ENCODE measurements at regions not wholly inside any gene's neighbourhood (a gene's known extent, or its start where the extent isn't known, plus 50 kb on each side); places are given as distances from the start of the nearest gene placed in this dataset.

DNA sequence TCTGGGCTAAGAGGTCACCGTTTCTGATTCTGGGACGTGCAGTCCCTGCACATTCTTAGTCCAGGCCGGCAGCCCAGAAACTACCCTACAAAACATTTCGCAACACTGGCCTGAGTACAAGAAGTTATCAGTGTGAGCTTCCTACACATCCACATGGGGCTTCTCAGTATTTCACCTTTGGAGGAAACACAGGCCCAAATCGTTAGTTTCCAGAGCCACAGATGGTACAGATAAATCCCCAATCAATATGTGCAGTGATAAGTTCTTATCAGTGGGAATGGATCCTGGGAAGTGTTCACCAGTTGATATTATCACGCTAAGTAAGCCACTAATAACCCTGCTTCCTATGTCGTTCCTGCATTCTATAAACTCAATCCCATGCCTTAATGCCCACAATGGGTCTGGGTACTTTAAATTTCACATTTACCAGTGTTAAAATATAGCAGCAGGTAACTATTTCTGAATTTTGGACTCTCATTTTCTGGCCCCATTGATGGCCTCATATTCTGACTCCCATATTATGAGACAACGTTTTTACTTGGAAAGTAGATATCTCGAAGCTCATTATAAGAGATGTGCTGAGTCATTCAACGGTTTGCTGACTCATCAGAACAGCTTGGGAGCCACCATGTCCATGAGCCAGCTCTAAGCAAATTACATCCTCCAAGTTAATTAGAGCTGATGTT, 370.2 kb upstream of the MAF start:
- Histone ChIP-seq H4K20me1 (replicated peaks; ENCODE audit: control insufficient read depth, extremely low read depth, insufficient read depth, low read length) (no peaks in the 10 kb centered on the region), H3K4me3 (replicated peaks in 1 of 3; ENCODE audit: insufficient read depth in 1 of 3, low read depth in 1 of 3, low read length in 3 of 3) (no peak overlapping the region), H3K9me3 (replicated peaks; ENCODE audit: control insufficient read depth, insufficient read depth, low read length) (no peaks in the 10 kb centered on the region), H3K4me1 (ENCODE audit: control insufficient read depth, extremely low read depth, insufficient read depth, low read length) (no peaks in the 10 kb centered on the region), H3K9me1 (replicated peaks; ENCODE audit: control insufficient read depth, extremely low read depth, insufficient read depth, low read length) (no peaks in the 10 kb centered on the region), H3K79me2 (ENCODE audit: control insufficient read depth, insufficient read depth, low read length) (no peaks in the 10 kb centered on the region), H3K9ac (replicated peaks; ENCODE audit: extremely low read depth, insufficient read depth, low read length) (no peak overlapping the region), H3K4me2 (ENCODE audit: insufficient read depth, low read length) (no peak overlapping the region), H2AFZ (ENCODE audit: low read depth, low read length) (no peak overlapping the region), H3K27ac (ENCODE audit: insufficient read depth, low read depth, low read length) (no peak overlapping the region), H3K36me3 (ENCODE audit: control insufficient read depth in 2 of 2, extremely low read depth in 1 of 2, insufficient read depth in 2 of 2, low read length in 2 of 2) (no peaks in the 10 kb centered on the region), H3K27me3 (ENCODE audit: control insufficient read depth in 2 of 2, insufficient read depth in 2 of 2, low read length in 2 of 2) (no peaks in the 10 kb centered on the region)
- no TSS peak for BruUV-seq (replicated peaks)
- no peak for FAIRE-seq
- POLR2A ChIA-PET: no interaction called here
- dilution Hi-C loops (cut with MboI; ENCODE audit: extremely low pct_ligation_motif_present, low sequenced_read_pairs): no loop called here
- CTCF ChIA-PET: interaction anchor here (1.4 kb wide), 1 partner anchor 368 kb away, joined by 3 read pairs; no protein-coding TSS in a partner anchor
- no peak for DNase-seq (ENCODE audit: low read depth, low spot score)
- no peak for TF ChIP-seq MYC (IDR thresholded peaks at IDR 0.05; ENCODE audit: low read depth, low read length)
- intact Hi-C loops (cut with micrococcal nuclease): no loop called here

DNA sequence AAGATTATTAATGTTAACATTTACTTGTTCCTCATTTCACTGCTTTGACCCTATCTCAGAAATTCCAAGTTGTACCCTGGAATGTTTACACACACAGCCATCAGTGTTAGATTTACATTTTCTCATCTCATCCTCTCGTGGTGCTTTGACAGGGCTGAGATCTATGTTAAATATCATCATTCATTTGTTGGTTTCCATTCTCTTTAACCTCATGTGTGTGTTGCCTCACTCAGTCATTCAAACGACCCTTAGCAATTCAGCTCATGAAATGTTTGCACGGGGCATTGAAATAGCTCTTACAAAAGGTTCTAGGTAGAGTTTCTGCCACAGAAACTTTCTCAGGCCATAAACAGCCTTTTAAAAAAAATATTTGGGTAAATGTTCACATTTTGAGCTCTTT, 369.6 kb upstream of the MAF start:
- H4K20me1 ChIP-seq (replicated peaks; ENCODE audit: control insufficient read depth, extremely low read depth, insufficient read depth, low read length): no peaks in the 10 kb centered on the region
- POLR2A ChIA-PET: no interaction called here
- BruUV-seq (replicated peaks): no TSS peak
- CTCF ChIA-PET: interaction anchor here (1.4 kb wide), 1 partner anchor 368 kb away, joined by 3 read pairs; no protein-coding TSS in a partner anchor
- DNase-seq (ENCODE audit: low read depth, low spot score): no peak
- H3K79me2 ChIP-seq (ENCODE audit: control insufficient read depth, insufficient read depth, low read length): no peaks in the 10 kb centered on the region
- no peak for FAIRE-seq
- no peaks in the 10 kb centered on the region for H3K36me3 ChIP-seq (ENCODE audit: control insufficient read depth in 2 of 2, extremely low read depth in 1 of 2, insufficient read depth in 2 of 2, low read length in 2 of 2)
- no peak overlapping the region for H3K4me3 ChIP-seq (replicated peaks in 1 of 3; ENCODE audit: insufficient read depth in 1 of 3, low read depth in 1 of 3, low read length in 3 of 3)
- TF ChIP-seq, protein P1, sequence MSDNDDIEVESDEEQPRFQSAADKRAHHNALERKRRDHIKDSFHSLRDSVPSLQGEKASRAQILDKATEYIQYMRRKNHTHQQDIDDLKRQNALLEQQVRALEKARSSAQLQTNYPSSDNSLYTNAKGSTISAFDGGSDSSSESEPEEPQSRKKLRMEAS (IDR thresholded peaks at IDR 0.05; ENCODE audit: insufficient read depth, insufficient read length): no peak
- TF ChIP-seq POLR2A (IDR thresholded peaks at IDR 0.05; ENCODE audit: low read depth, low read length) (no peak), GATA2 (IDR thresholded peaks at IDR 0.05; ENCODE audit: insufficient read depth, insufficient read length, low read depth, low read length) (no peak)
- H3K27me3 ChIP-seq (ENCODE audit: control insufficient read depth in 2 of 2, insufficient read depth in 2 of 2, low read length in 2 of 2): no peaks in the 10 kb centered on the region
- no peak overlapping the region for H3K9ac ChIP-seq (replicated peaks; ENCODE audit: extremely low read depth, insufficient read depth, low read length)
- H2AFZ ChIP-seq (ENCODE audit: low read depth, low read length): no peak overlapping the region
- H3K4me1 ChIP-seq (ENCODE audit: control insufficient read depth, extremely low read depth, insufficient read depth, low read length): no peaks in the 10 kb centered on the region
- dilution Hi-C loops (cut with MboI; ENCODE audit: extremely low pct_ligation_motif_present, low sequenced_read_pairs) (no loop called here), intact Hi-C loops (cut with micrococcal nuclease) (no loop called here)
- H3K27ac ChIP-seq (ENCODE audit: insufficient read depth, low read depth, low read length): no peak overlapping the region
- H3K9me3 ChIP-seq (replicated peaks; ENCODE audit: control insufficient read depth, insufficient read depth, low read length): no peaks in the 10 kb centered on the region
- no peaks in the 10 kb centered on the region for H3K9me1 ChIP-seq (replicated peaks; ENCODE audit: control insufficient read depth, extremely low read depth, insufficient read depth, low read length)
- no peak overlapping the region for H3K4me2 ChIP-seq (ENCODE audit: insufficient read depth, low read length)

Data from endothelial cell of umbilical vein (primary cell).